WTC11 (cell line): ENCODE measurements at regions not wholly inside any gene's neighbourhood (a gene's known extent, or its start where the extent isn't known, plus 50 kb on each side); places are given as distances from the start of the nearest gene placed in this dataset.

ENCODE experiments used
- ATAC-seq: fragments of 200-7000 bp; cut with Tn5 transposase; 2 replicates; pipeline ENCODE4 v1.10.0; 2021; ENCODE audit warnings: mild to moderate bottlenecking, moderate library complexity
- CTCF ChIA-PET: fragments of 300-600 bp; sonication (Branson Sonifier 250); formaldehyde crosslinking; loops from one replicate; lab custom pipeline; 2021; ENCODE audit warnings: antibody characterized with exemption; lab: Charles Lee
- POLR2A ChIA-PET: fragments of 350-600 bp; sonication (Branson Sonifier 250); formaldehyde crosslinking; loops from one replicate; lab custom pipeline; 2021; ENCODE audit warnings: antibody characterized with exemption; lab: Charles Lee
- DNase-seq: peaks from one replicate; pipeline ENCODE4 v3.0.0; 2021; ENCODE audit warnings: low spot score
- H3K27ac Mint-ChIP-seq: 2 replicates; pipeline ENCODE4 v1.8.0; 2021; ENCODE audit warnings: mixed read lengths
- H3K27me3 Mint-ChIP-seq: 2 replicates; pipeline ENCODE4 v1.8.0; 2021; ENCODE audit warnings: low read depth, mild to moderate bottlenecking, moderate library complexity, mixed read lengths
- H3K36me3 Mint-ChIP-seq: 2 replicates; pipeline ENCODE4 v1.8.0; 2021; ENCODE audit warnings: mixed read lengths
- H3K4me1 Mint-ChIP-seq: 2 replicates; pipeline ENCODE4 v1.8.0; 2022; ENCODE audit warnings: mixed read lengths
- H3K4me3 Mint-ChIP-seq: 2 replicates; pipeline ENCODE4 v1.8.0; 2021; ENCODE audit warnings: mild to moderate bottlenecking, moderate library complexity, mixed read lengths
- H3K9me3 Mint-ChIP-seq: 2 replicates; pipeline ENCODE4 v1.8.0; 2021; ENCODE audit warnings: mixed read lengths
- ELF4 ChIP-seq: sonication (generic); formaldehyde crosslinking; IDR thresholded peaks from 2 replicates; pipeline ENCODE4 v1.8.1; 2022; ENCODE audit warnings: low read depth, mild to moderate bottlenecking, moderate library complexity, missing genetic modification reagents
- EMX1 ChIP-seq: fragments of 250-450 bp; sonication (Bioruptor Pico); IDR thresholded peaks from 2 replicates; pipeline ENCODE4 v1.8.0; 2021; ENCODE audit warnings: mild to moderate bottlenecking
- ESRRA ChIP-seq: sonication (generic); formaldehyde crosslinking; IDR thresholded peaks from 2 replicates; pipeline ENCODE4 v1.8.1; 2022; ENCODE audit warnings: mild to moderate bottlenecking, missing genetic modification reagents, borderline replicate concordance
- HMGA2 ChIP-seq: fragments of 250-450 bp; sonication (Bioruptor Pico); IDR thresholded peaks from 2 replicates; pipeline ENCODE4 v1.4.0; 2021; ENCODE audit warnings: mild to moderate bottlenecking, moderate library complexity
- JAZF1 ChIP-seq: fragments of 250-450 bp; sonication (Bioruptor Pico); IDR thresholded peaks from 2 replicates; pipeline ENCODE4 v1.9.0; 2021; ENCODE audit warnings: moderate library complexity, mild to moderate bottlenecking, inconsistent platforms
- KAT7 ChIP-seq: sonication (generic); formaldehyde crosslinking; IDR thresholded peaks from 2 replicates; pipeline ENCODE4 v1.8.1; 2023; ENCODE audit warnings: missing genetic modification reagents, mild to moderate bottlenecking, borderline replicate concordance
- NR1H2 ChIP-seq: sonication (generic); formaldehyde crosslinking; IDR thresholded peaks from 2 replicates; pipeline ENCODE4 v1.9.0; 2021; ENCODE audit warnings: mild to moderate bottlenecking, moderate library complexity, missing genetic modification reagents
- NR2C2 ChIP-seq: sonication (generic); formaldehyde crosslinking; IDR thresholded peaks from 2 replicates; pipeline ENCODE4 v1.8.0; 2022; ENCODE audit warnings: mild to moderate bottlenecking, missing genetic modification reagents
- TEAD4 ChIP-seq: sonication (generic); formaldehyde crosslinking; IDR thresholded peaks from 2 replicates; pipeline ENCODE4 v1.8.0; 2022; ENCODE audit warnings: mild to moderate bottlenecking, missing genetic modification reagents
- TP53 ChIP-seq: sonication (generic); formaldehyde crosslinking; IDR thresholded peaks from 2 replicates; pipeline ENCODE4 v1.8.1; 2023; ENCODE audit warnings: mild to moderate bottlenecking, missing genetic modification reagents
- ZNF138 ChIP-seq: sonication (generic); formaldehyde crosslinking; conservative IDR thresholded peaks from 2 replicates; pipeline ENCODE4 v1.8.1; 2022; ENCODE audit warnings: mild to moderate bottlenecking, moderate library complexity, missing genetic modification reagents
- ZNF219 ChIP-seq: sonication (generic); formaldehyde crosslinking; IDR thresholded peaks from 2 replicates; pipeline ENCODE4 v1.8.0; 2023; ENCODE audit warnings: missing genetic modification reagents, mild to moderate bottlenecking, borderline replicate concordance
- ZNF263 ChIP-seq: sonication (generic); formaldehyde crosslinking; IDR thresholded peaks from 2 replicates; pipeline ENCODE4 v1.8.1; 2022; ENCODE audit warnings: low read depth, mild to moderate bottlenecking, moderate library complexity, missing genetic modification reagents
- ZNF416 ChIP-seq: fragments of 250-450 bp; sonication (Bioruptor Pico); IDR thresholded peaks from 2 replicates; pipeline ENCODE4 v1.9.0; 2021; ENCODE audit warnings: mild to moderate bottlenecking, inconsistent platforms
- TF ChIP-seq, protein P1 (sequence below): sonication (generic); formaldehyde crosslinking; IDR thresholded peaks from 2 replicates; pipeline ENCODE4 v1.8.1; 2022; ENCODE audit warnings: low read depth, mild to moderate bottlenecking, moderate library complexity, missing genetic modification reagents, borderline replicate concordance
- TF ChIP-seq, protein P2 (sequence below): sonication (generic); formaldehyde crosslinking; IDR thresholded peaks from 2 replicates; pipeline ENCODE4 v1.8.1; 2022; ENCODE audit warnings: mild to moderate bottlenecking, missing genetic modification reagents, moderate library complexity, borderline replicate concordance
- TF ChIP-seq, protein P3 (sequence below): sonication (generic); formaldehyde crosslinking; IDR thresholded peaks from 2 replicates; pipeline ENCODE4 v1.8.0; 2023; ENCODE audit warnings: missing genetic modification reagents
- TF ChIP-seq, protein P4 (sequence below): sonication (generic); formaldehyde crosslinking; IDR thresholded peaks from 2 replicates; pipeline ENCODE4 v1.8.0; 2022; ENCODE audit warnings: mild to moderate bottlenecking, missing genetic modification reagents
- TF ChIP-seq, protein P5 (sequence below): sonication (generic); formaldehyde crosslinking; IDR thresholded peaks from 2 replicates; pipeline ENCODE4 v1.8.1; 2022; ENCODE audit warnings: missing genetic modification reagents, borderline replicate concordance
- TF ChIP-seq, protein P6 (sequence below): sonication (generic); formaldehyde crosslinking; IDR thresholded peaks from 2 replicates; pipeline ENCODE4 v1.8.1; 2023; ENCODE audit warnings: mild to moderate bottlenecking, missing genetic modification reagents
- TF ChIP-seq, protein P7 (sequence below): fragments of 250-450 bp; sonication (Bioruptor Pico); IDR thresholded peaks from 2 replicates; pipeline ENCODE4 v2.1.2; 2022; ENCODE audit warnings: mild to moderate bottlenecking, moderate library complexity
- TF ChIP-seq, protein P8 (sequence below): sonication (generic); formaldehyde crosslinking; IDR thresholded peaks from 2 replicates; pipeline ENCODE4 v1.8.1; 2023; ENCODE audit warnings: mild to moderate bottlenecking, missing genetic modification reagents, moderate library complexity
- TF ChIP-seq, protein P9 (sequence below): fragments of 200-600 bp; IDR thresholded peaks from 2 replicates; pipeline ENCODE4 v1.8.0; 2022; ENCODE audit warnings: antibody characterized with exemption

DNA sequence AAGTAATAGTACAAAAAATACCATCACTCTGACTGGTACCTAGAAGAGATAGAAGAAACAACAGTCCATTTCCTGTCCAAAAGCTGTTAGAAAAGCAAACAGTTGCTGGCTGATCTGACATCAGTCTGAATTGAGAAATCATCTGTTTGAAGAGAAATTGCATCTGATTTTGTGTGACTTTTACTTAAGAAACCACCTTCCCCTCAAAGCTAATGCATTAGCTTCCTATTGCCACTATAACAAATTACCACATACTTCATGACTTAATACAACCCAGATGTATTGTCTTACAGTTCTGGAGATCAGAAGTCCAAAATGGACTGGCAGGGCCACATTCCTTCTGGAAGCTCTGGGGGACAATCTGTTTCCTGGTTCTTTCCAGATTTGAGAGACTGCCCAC lies 385.9 kb upstream of the TLE4 start (continued):
- TF ChIP-seq, protein P1, sequence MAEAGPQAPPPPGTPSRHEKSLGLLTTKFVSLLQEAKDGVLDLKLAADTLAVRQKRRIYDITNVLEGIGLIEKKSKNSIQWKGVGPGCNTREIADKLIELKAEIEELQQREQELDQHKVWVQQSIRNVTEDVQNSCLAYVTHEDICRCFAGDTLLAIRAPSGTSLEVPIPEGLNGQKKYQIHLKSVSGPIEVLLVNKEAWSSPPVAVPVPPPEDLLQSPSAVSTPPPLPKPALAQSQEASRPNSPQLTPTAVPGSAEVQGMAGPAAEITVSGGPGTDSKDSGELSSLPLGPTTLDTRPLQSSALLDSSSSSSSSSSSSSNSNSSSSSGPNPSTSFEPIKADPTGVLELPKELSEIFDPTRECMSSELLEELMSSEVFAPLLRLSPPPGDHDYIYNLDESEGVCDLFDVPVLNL (CRISPR knock-in tag), result no peak
- TF ChIP-seq ZNF219, result no peak
- TF ChIP-seq, protein P2, sequence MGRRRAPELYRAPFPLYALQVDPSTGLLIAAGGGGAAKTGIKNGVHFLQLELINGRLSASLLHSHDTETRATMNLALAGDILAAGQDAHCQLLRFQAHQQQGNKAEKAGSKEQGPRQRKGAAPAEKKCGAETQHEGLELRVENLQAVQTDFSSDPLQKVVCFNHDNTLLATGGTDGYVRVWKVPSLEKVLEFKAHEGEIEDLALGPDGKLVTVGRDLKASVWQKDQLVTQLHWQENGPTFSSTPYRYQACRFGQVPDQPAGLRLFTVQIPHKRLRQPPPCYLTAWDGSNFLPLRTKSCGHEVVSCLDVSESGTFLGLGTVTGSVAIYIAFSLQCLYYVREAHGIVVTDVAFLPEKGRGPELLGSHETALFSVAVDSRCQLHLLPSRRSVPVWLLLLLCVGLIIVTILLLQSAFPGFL (CRISPR knock-in tag), result no peak
- TF ChIP-seq, protein P3, sequence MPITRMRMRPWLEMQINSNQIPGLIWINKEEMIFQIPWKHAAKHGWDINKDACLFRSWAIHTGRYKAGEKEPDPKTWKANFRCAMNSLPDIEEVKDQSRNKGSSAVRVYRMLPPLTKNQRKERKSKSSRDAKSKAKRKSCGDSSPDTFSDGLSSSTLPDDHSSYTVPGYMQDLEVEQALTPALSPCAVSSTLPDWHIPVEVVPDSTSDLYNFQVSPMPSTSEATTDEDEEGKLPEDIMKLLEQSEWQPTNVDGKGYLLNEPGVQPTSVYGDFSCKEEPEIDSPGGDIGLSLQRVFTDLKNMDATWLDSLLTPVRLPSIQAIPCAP (CRISPR knock-in tag), result no peak

DNA sequence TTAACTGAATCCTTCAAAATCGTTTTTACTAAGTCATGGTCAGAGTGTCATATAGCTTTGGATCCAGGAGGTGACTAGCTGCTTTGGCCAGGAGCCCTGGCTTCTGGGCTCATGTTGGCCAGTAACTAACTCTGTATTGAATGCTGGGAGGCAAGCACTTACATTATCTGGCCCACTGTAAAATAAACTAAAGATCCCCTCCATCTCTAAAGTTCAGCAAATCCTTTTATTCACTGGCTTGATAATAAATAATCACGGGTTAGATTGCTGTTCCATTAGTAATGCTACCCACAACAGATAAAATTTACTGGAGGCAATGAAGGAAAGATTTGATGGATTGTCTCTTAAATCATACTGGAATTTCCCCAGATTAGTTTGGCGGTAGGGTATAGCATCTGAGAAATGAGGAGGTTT lies 382.2 kb upstream of the TLE4 start:
- TF ChIP-seq, protein P4, sequence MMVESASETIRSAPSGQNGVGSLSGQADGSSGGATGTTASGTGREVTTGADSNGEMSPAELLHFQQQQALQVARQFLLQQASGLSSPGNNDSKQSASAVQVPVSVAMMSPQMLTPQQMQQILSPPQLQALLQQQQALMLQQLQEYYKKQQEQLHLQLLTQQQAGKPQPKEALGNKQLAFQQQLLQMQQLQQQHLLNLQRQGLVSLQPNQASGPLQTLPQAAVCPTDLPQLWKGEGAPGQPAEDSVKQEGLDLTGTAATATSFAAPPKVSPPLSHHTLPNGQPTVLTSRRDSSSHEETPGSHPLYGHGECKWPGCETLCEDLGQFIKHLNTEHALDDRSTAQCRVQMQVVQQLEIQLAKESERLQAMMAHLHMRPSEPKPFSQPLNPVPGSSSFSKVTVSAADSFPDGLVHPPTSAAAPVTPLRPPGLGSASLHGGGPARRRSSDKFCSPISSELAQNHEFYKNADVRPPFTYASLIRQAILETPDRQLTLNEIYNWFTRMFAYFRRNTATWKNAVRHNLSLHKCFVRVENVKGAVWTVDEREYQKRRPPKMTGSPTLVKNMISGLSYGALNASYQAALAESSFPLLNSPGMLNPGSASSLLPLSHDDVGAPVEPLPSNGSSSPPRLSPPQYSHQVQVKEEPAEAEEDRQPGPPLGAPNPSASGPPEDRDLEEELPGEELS, result no peak
- TF ChIP-seq KAT7 (CRISPR knock-in tag), result no peak
- TF ChIP-seq ZNF416 (CRISPR knock-in tag), result no peak
- TF ChIP-seq ESRRA (CRISPR knock-in tag), result no peak
- no peak for TF ChIP-seq NR1H2
- TF ChIP-seq, protein P1 (CRISPR knock-in tag), result no peak
- no peak for TF ChIP-seq JAZF1 (CRISPR knock-in tag)
- TF ChIP-seq, protein P5, sequence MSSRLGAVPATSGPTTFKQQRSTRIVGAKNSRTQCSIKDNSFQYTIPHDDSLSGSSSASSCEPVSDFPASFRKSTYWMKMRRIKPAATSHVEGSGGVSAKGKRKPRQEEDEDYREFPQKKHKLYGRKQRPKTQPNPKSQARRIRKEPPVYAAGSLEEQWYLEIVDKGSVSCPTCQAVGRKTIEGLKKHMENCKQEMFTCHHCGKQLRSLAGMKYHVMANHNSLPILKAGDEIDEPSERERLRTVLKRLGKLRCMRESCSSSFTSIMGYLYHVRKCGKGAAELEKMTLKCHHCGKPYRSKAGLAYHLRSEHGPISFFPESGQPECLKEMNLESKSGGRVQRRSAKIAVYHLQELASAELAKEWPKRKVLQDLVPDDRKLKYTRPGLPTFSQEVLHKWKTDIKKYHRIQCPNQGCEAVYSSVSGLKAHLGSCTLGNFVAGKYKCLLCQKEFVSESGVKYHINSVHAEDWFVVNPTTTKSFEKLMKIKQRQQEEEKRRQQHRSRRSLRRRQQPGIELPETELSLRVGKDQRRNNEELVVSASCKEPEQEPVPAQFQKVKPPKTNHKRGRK, result no peak
- TF ChIP-seq ELF4 (CRISPR knock-in tag), result no peak
- no peak for TF ChIP-seq EMX1 (CRISPR knock-in tag)
- TF ChIP-seq ZNF263 (CRISPR knock-in tag), result no peak
- TF ChIP-seq, protein P6, sequence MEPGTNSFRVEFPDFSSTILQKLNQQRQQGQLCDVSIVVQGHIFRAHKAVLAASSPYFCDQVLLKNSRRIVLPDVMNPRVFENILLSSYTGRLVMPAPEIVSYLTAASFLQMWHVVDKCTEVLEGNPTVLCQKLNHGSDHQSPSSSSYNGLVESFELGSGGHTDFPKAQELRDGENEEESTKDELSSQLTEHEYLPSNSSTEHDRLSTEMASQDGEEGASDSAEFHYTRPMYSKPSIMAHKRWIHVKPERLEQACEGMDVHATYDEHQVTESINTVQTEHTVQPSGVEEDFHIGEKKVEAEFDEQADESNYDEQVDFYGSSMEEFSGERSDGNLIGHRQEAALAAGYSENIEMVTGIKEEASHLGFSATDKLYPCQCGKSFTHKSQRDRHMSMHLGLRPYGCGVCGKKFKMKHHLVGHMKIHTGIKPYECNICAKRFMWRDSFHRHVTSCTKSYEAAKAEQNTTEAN (CRISPR knock-in tag), result no peak
- TF ChIP-seq, protein P7, sequence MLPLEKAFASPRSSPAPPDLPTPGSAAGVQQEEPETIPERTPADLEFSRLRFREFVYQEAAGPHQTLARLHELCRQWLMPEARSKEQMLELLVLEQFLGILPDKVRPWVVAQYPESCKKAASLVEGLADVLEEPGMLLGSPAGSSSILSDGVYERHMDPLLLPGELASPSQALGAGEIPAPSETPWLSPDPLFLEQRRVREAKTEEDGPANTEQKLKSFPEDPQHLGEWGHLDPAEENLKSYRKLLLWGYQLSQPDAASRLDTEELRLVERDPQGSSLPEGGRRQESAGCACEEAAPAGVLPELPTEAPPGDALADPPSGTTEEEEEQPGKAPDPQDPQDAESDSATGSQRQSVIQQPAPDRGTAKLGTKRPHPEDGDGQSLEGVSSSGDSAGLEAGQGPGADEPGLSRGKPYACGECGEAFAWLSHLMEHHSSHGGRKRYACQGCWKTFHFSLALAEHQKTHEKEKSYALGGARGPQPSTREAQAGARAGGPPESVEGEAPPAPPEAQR (CRISPR knock-in tag), result no peak
- no peak for TF ChIP-seq TEAD4 (CRISPR knock-in tag)
- TF ChIP-seq, protein P8, sequence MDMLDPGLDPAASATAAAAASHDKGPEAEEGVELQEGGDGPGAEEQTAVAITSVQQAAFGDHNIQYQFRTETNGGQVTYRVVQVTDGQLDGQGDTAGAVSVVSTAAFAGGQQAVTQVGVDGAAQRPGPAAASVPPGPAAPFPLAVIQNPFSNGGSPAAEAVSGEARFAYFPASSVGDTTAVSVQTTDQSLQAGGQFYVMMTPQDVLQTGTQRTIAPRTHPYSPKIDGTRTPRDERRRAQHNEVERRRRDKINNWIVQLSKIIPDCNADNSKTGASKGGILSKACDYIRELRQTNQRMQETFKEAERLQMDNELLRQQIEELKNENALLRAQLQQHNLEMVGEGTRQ (CRISPR knock-in tag), result no peak
- TF ChIP-seq NR2C2 (CRISPR knock-in tag), result no peak
- no peak for TF ChIP-seq TP53
- no peak for TF ChIP-seq ZNF138 (CRISPR knock-in tag)
- TF ChIP-seq, protein P9, sequence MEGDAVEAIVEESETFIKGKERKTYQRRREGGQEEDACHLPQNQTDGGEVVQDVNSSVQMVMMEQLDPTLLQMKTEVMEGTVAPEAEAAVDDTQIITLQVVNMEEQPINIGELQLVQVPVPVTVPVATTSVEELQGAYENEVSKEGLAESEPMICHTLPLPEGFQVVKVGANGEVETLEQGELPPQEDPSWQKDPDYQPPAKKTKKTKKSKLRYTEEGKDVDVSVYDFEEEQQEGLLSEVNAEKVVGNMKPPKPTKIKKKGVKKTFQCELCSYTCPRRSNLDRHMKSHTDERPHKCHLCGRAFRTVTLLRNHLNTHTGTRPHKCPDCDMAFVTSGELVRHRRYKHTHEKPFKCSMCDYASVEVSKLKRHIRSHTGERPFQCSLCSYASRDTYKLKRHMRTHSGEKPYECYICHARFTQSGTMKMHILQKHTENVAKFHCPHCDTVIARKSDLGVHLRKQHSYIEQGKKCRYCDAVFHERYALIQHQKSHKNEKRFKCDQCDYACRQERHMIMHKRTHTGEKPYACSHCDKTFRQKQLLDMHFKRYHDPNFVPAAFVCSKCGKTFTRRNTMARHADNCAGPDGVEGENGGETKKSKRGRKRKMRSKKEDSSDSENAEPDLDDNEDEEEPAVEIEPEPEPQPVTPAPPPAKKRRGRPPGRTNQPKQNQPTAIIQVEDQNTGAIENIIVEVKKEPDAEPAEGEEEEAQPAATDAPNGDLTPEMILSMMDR, result no peak
- no peak for TF ChIP-seq HMGA2 (CRISPR knock-in tag)
- no peaks in the 10 kb centered on the region for H3K4me1 Mint-ChIP-seq
- H3K27me3 Mint-ChIP-seq, result no peaks in the 10 kb centered on the region
- ChIA-PET CTCF (interaction anchor here (1.3 kb wide), 1 partner anchor 55 kb away, joined by 4 read pairs; no protein-coding TSS in a partner anchor), POLR2A (no interaction called here)
- no peak for ATAC-seq
- peaks cover 10% of the 10 kb centered on the region for H3K9me3 Mint-ChIP-seq
- peaks cover 8% of the 10 kb centered on the region; the same call in 1 of the 2 replicates for H3K36me3 Mint-ChIP-seq
- DNase-seq, result no peak
- H3K4me3 Mint-ChIP-seq, result no peak overlapping the region
- H3K27ac Mint-ChIP-seq, result no peak overlapping the region
